ENCODE measurements at regions not wholly inside any gene's neighbourhood (a gene's known extent, or its start where the extent isn't known, plus 50 kb on each side); places are given as distances from the start of the nearest gene placed in this dataset.

GRCh38 chr2:207458582-207458981 lies 71.2 kb upstream of the CREB1 start:
- Mint-ChIP-seq H3K27ac (no peak overlapping the region), H3K4me3 (no peak overlapping the region), H3K9me3 (no peaks in the 10 kb centered on the region), H3K4me1 (peaks cover 10% of the 10 kb centered on the region), H3K27me3 (no peaks in the 10 kb centered on the region), H3K36me3 (no peaks in the 10 kb centered on the region)
- no peak for DNase-seq

- peaks cover 10% of the 10 kb centered on the region for H3K4me1 Mint-ChIP-seq
- no peak overlapping the region for H3K4me3 Mint-ChIP-seq
- H3K27ac Mint-ChIP-seq = peak overlapping the region; percentile 1
- H3K9me3 Mint-ChIP-seq = no peaks in the 10 kb centered on the region
- H3K36me3 Mint-ChIP-seq = no peaks in the 10 kb centered on the region
- no peak for DNase-seq
- no peaks in the 10 kb centered on the region for H3K27me3 Mint-ChIP-seq
These were observed 69.6 kb upstream of the CREB1 start for GRCh38 chr2:207459990-207460757.

GRCh38 chr2:207463433-207463832 lies 66.3 kb upstream of the CREB1 start:
- Mint-ChIP-seq H3K4me1 (peaks cover 20% of the 10 kb centered on the region), H3K4me3 (no peak overlapping the region), H3K27me3 (no peaks in the 10 kb centered on the region), H3K9me3 (no peaks in the 10 kb centered on the region), H3K27ac (no peak overlapping the region), H3K36me3 (no peaks in the 10 kb centered on the region)
- DNase-seq = no peak

GRCh38 chr2:207464007-207464406 lies 65.8 kb upstream of the CREB1 start:
- H3K27ac Mint-ChIP-seq = no peak overlapping the region
- no peaks in the 10 kb centered on the region for H3K36me3 Mint-ChIP-seq
- H3K4me3 Mint-ChIP-seq = no peak overlapping the region
- no peaks in the 10 kb centered on the region for H3K27me3 Mint-ChIP-seq
- DNase-seq = no peak
- H3K4me1 Mint-ChIP-seq = peaks cover 20% of the 10 kb centered on the region
- no peaks in the 10 kb centered on the region for H3K9me3 Mint-ChIP-seq

GRCh38 chr2:207465894-207466293 lies 63.9 kb upstream of the CREB1 start:
- Mint-ChIP-seq H3K9me3 (no peaks in the 10 kb centered on the region), H3K4me1 (peaks cover 12% of the 10 kb centered on the region), H3K36me3 (no peaks in the 10 kb centered on the region), H3K27me3 (no peaks in the 10 kb centered on the region), H3K4me3 (no peak overlapping the region), H3K27ac (no peak overlapping the region)
- DNase-seq = no peak

GRCh38 chr2:207467716-207468347 lies 61.9 kb upstream of the CREB1 start:
- H3K9me3 Mint-ChIP-seq = no peaks in the 10 kb centered on the region
- no peak overlapping the region for H3K4me3 Mint-ChIP-seq
- no peaks in the 10 kb centered on the region for H3K27me3 Mint-ChIP-seq
- no peak for DNase-seq
- H3K4me1 Mint-ChIP-seq = peaks cover 12% of the 10 kb centered on the region
- no peaks in the 10 kb centered on the region for H3K36me3 Mint-ChIP-seq
- H3K27ac Mint-ChIP-seq = peak overlapping the region; percentile 54

- Mint-ChIP-seq H3K27ac (peak overlapping the region; percentile 46), H3K4me3 (no peak overlapping the region)
These were observed 61.3 kb upstream of the CREB1 start for GRCh38 chr2:207468488-207468887.

GRCh38 chr2:207469451-207469850 lies 60.3 kb upstream of the CREB1 start:
- Mint-ChIP-seq H3K4me3 (no peak overlapping the region), H3K27ac (no peak overlapping the region), H3K4me1 (peaks cover 16% of the 10 kb centered on the region), H3K27me3 (no peaks in the 10 kb centered on the region), H3K36me3 (no peaks in the 10 kb centered on the region), H3K9me3 (no peaks in the 10 kb centered on the region)
- DNase-seq = no peak

More at GRCh38 chr2:207468488-207468887, 61.3 kb upstream of the CREB1 start:
- peaks cover 12% of the 10 kb centered on the region for H3K4me1 Mint-ChIP-seq
- DNase-seq = no peak
- no peaks in the 10 kb centered on the region for H3K27me3 Mint-ChIP-seq
- H3K36me3 Mint-ChIP-seq = no peaks in the 10 kb centered on the region
- no peaks in the 10 kb centered on the region for H3K9me3 Mint-ChIP-seq

- Mint-ChIP-seq H3K27ac (no peak overlapping the region), H3K4me1 (peaks cover 23% of the 10 kb centered on the region), H3K4me3 (no peak overlapping the region), H3K27me3 (no peaks in the 10 kb centered on the region), H3K9me3 (no peaks in the 10 kb centered on the region), H3K36me3 (no peaks in the 10 kb centered on the region)
- no peak for DNase-seq
These were observed 59.6 kb upstream of the CREB1 start for GRCh38 chr2:207469943-207470729.

GRCh38 chr2:207471261-207471660 lies 58.5 kb upstream of the CREB1 start:
- DNase-seq = no peak
- H3K9me3 Mint-ChIP-seq = no peaks in the 10 kb centered on the region
- H3K27me3 Mint-ChIP-seq = no peaks in the 10 kb centered on the region
- H3K27ac Mint-ChIP-seq = no peak overlapping the region
- no peaks in the 10 kb centered on the region for H3K36me3 Mint-ChIP-seq
- peaks cover 28% of the 10 kb centered on the region for H3K4me1 Mint-ChIP-seq
- no peak overlapping the region for H3K4me3 Mint-ChIP-seq

- no peak overlapping the region for H3K4me3 Mint-ChIP-seq
- no peak for DNase-seq
- no peaks in the 10 kb centered on the region for H3K27me3 Mint-ChIP-seq
- peaks cover 26% of the 10 kb centered on the region for H3K4me1 Mint-ChIP-seq
- H3K36me3 Mint-ChIP-seq = no peaks in the 10 kb centered on the region
- H3K9me3 Mint-ChIP-seq = no peaks in the 10 kb centered on the region
- H3K27ac Mint-ChIP-seq = no peak overlapping the region
These were observed 57.3 kb upstream of the CREB1 start for GRCh38 chr2:207472343-207473048.

GRCh38 chr2:207473049-207473930 lies 56.5 kb upstream of the CREB1 start:
- Mint-ChIP-seq H3K9me3 (no peaks in the 10 kb centered on the region), H3K36me3 (no peaks in the 10 kb centered on the region), H3K4me3 (no peak overlapping the region), H3K4me1 (peaks cover 23% of the 10 kb centered on the region), H3K27ac (no peak overlapping the region), H3K27me3 (no peaks in the 10 kb centered on the region)
- peak; percentile 14 for DNase-seq

- H3K36me3 Mint-ChIP-seq = no peaks in the 10 kb centered on the region
- H3K27me3 Mint-ChIP-seq = no peaks in the 10 kb centered on the region
- H3K9me3 Mint-ChIP-seq = no peaks in the 10 kb centered on the region
- no peak overlapping the region for H3K4me3 Mint-ChIP-seq
- DNase-seq = no peak
- no peak overlapping the region for H3K27ac Mint-ChIP-seq
- peaks cover 29% of the 10 kb centered on the region for H3K4me1 Mint-ChIP-seq
These were observed 55.9 kb upstream of the CREB1 start for GRCh38 chr2:207473931-207474235.

GRCh38 chr2:207474863-207475485 lies 54.8 kb upstream of the CREB1 start:
- Mint-ChIP-seq H3K27ac (no peak overlapping the region), H3K4me1 (peaks cover 40% of the 10 kb centered on the region), H3K4me3 (no peak overlapping the region), H3K27me3 (no peaks in the 10 kb centered on the region), H3K9me3 (no peaks in the 10 kb centered on the region), H3K36me3 (no peaks in the 10 kb centered on the region)
- DNase-seq = no peak

Data from activated naive CD8-positive, alpha-beta T cell treated with anti-CD3 and anti-CD28 coated beads for 36 hours (primary cell).